ENCODE measurements at regions not wholly inside any gene's neighbourhood (a gene's known extent, or its start where the extent isn't known, plus 50 kb on each side); places are given as distances from the start of the nearest gene placed in this dataset.

GRCh38 chr11:116481126-116481675 lies 291.6 kb downstream of the BUD13 start:
- Histone ChIP-seq H3K4me3 (no peak overlapping the region), H3K27ac (no peak overlapping the region), H3K4me1 (replicated peaks in 1 of 2) (no peaks in the 10 kb centered on the region), H3K9me3 (replicated peaks in 1 of 3) (no peaks in the 10 kb centered on the region), H3K36me3 (replicated peaks in 1 of 2) (no peaks in the 10 kb centered on the region), H3K27me3 (no peaks in the 10 kb centered on the region)
- TF ChIP-seq POLR2A (IDR thresholded peaks at IDR 0.05) (no peak), CTCF (IDR thresholded peaks at IDR 0.05) (no peak)
- no peak for DNase-seq
- intact Hi-C loops (cut with DNase I), result no loop called here
- WGBS, 4 donors, result 51 to 86% (median 65%) methylated on average over 3 of the region's 3 CpGs

GRCh38 chr11:116478669-116479668 lies 293.8 kb downstream of the BUD13 start:
- no peak for TF ChIP-seq CTCF (IDR thresholded peaks at IDR 0.05)
- no peak for TF ChIP-seq POLR2A (IDR thresholded peaks at IDR 0.05)
- Histone ChIP-seq H3K27ac (no peak overlapping the region), H3K27me3 (no peaks in the 10 kb centered on the region), H3K36me3 (replicated peaks in 1 of 2) (no peaks in the 10 kb centered on the region), H3K4me3 (no peak overlapping the region), H3K9me3 (replicated peaks in 1 of 3) (no peaks in the 10 kb centered on the region), H3K4me1 (replicated peaks in 1 of 2) (no peaks in the 10 kb centered on the region)
- whole genome bisulfite sequencing, 4 donors, result 76 to 85% (median 80%) methylated on average over 7 of the region's 7 CpGs
- intact Hi-C loops (cut with DNase I), result no loop called here
- DNase-seq, result no peak

GRCh38 chr11:116478205-116478604 lies 294.6 kb downstream of the BUD13 start:
- WGBS, 4 donors, result 74 to 82% (median 79%) methylated on average over 8 of the region's 8 CpGs
- Histone ChIP-seq H3K4me1 (replicated peaks in 1 of 2) (no peaks in the 10 kb centered on the region), H3K4me3 (no peak overlapping the region), H3K9me3 (replicated peaks in 1 of 3) (no peaks in the 10 kb centered on the region), H3K27me3 (no peaks in the 10 kb centered on the region), H3K36me3 (replicated peaks in 1 of 2) (no peaks in the 10 kb centered on the region), H3K27ac (no peak overlapping the region)
- DNase-seq, result no peak
- no peak for TF ChIP-seq POLR2A (IDR thresholded peaks at IDR 0.05)
- no peak for TF ChIP-seq CTCF (IDR thresholded peaks at IDR 0.05)
- intact Hi-C loops (cut with DNase I), result no loop called here

GRCh38 chr11:116473790-116474346 lies 298.9 kb downstream of the BUD13 start:
- no peak for DNase-seq
- Histone ChIP-seq H3K4me1 (replicated peaks in 1 of 2) (peaks cover 0 to 4% of the 10 kb centered on the region in 2 donors), H3K27ac (no peak overlapping the region), H3K36me3 (replicated peaks in 1 of 2) (no peaks in the 10 kb centered on the region), H3K4me3 (no peak overlapping the region), H3K9me3 (replicated peaks in 1 of 3) (no peaks in the 10 kb centered on the region), H3K27me3 (no peaks in the 10 kb centered on the region)
- intact Hi-C loops (cut with DNase I), result no loop called here
- TF ChIP-seq CTCF (IDR thresholded peaks at IDR 0.05) (no peak), POLR2A (IDR thresholded peaks at IDR 0.05) (no peak)
- WGBS, 4 donors, result 61 to 68% (median 64%) methylated on average over 3 of the region's 3 CpGs
